ENCODE measurements at regions not wholly inside any gene's neighbourhood (a gene's known extent, or its start where the extent isn't known, plus 50 kb on each side); places are given as distances from the start of the nearest gene placed in this dataset.

DNA sequence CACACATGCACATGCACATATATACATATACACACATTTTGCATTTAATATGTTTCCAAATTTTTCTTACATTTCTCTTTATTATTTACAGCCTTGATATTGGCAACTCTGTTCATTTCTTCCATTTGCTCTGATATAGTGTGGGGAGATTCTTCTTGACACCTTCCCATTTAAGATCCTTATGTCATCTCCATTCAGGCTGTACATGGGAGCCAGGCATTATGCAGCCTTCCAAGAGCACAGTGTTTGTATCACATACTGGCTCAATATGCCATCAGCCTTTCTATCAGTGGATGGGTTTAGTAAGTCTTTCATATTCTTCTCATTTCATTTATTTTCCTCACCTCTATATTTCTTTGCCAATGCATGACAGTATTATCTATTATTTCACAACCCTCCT is 372.3 kb upstream of the FTMT start:
- TF ChIP-seq, protein P1, sequence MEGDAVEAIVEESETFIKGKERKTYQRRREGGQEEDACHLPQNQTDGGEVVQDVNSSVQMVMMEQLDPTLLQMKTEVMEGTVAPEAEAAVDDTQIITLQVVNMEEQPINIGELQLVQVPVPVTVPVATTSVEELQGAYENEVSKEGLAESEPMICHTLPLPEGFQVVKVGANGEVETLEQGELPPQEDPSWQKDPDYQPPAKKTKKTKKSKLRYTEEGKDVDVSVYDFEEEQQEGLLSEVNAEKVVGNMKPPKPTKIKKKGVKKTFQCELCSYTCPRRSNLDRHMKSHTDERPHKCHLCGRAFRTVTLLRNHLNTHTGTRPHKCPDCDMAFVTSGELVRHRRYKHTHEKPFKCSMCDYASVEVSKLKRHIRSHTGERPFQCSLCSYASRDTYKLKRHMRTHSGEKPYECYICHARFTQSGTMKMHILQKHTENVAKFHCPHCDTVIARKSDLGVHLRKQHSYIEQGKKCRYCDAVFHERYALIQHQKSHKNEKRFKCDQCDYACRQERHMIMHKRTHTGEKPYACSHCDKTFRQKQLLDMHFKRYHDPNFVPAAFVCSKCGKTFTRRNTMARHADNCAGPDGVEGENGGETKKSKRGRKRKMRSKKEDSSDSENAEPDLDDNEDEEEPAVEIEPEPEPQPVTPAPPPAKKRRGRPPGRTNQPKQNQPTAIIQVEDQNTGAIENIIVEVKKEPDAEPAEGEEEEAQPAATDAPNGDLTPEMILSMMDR (IDR thresholded peaks at IDR 0.05) = no peak
- TF ChIP-seq POLR2A (IDR thresholded peaks at IDR 0.05) = no peak

Data from Peyer's patch (tissue), 4 donors.